Stomach (tissue), 4 donors: ENCODE measurements at regions not wholly inside any gene's neighbourhood (a gene's known extent, or its start where the extent isn't known, plus 50 kb on each side); places are given as distances from the start of the nearest gene placed in this dataset.

Experiments
- CTCF ChIP-seq, 7 experiments: fragments of 450-650 bp in 4 of 7; fragments of 200-600 bp in 3 of 7; sonication (generic) in 3 of 7; IDR thresholded peaks; one replicate each; pipeline ENCODE4 v1.5.1; 2016 to 2019; ENCODE audit warnings: antibody characterized with exemption in 7 of 7, control low read depth in 2 of 7, mild to moderate bottlenecking in 1 of 7
- EP300 ChIP-seq: sonication (generic); formaldehyde crosslinking; IDR thresholded peaks from one replicate; pipeline ENCODE4 v1.6.1; 2017; ENCODE audit warnings: antibody characterized with exemption
- POLR2A ChIP-seq, 4 donors: fragments of 450-650 bp; IDR thresholded peaks; one replicate each; pipeline ENCODE4 v1.6.1; 2016; ENCODE audit warnings: antibody characterized with exemption in 4 of 4, control low read depth in 2 of 4, mild to moderate bottlenecking in 1 of 4, moderate library complexity in 1 of 4
- POLR2AphosphoS5 ChIP-seq, 3 donors: sonication (generic); formaldehyde crosslinking; IDR thresholded peaks; one replicate each; pipeline ENCODE4 v1.6.1; 2016; ENCODE audit warnings: antibody characterized with exemption in 3 of 3

- TF ChIP-seq POLR2A (IDR thresholded peaks at IDR 0.05) (no peak), CTCF (IDR thresholded peaks at IDR 0.05) (no peak), POLR2AphosphoS5 (IDR thresholded peaks at IDR 0.05) (peak in 2 of 3 donors; percentile 10 to 47), EP300 (no peak)
Observed at GRCh38 chr1:184296466-184297243, 90.2 kb upstream of the C1orf21 start.
